ENCODE measurements at regions not wholly inside any gene's neighbourhood (a gene's known extent, or its start where the extent isn't known, plus 50 kb on each side); places are given as distances from the start of the nearest gene placed in this dataset.
A peak's percentile ranks its signal among the peaks of the same experiment; 100 is the strongest.

DNA sequence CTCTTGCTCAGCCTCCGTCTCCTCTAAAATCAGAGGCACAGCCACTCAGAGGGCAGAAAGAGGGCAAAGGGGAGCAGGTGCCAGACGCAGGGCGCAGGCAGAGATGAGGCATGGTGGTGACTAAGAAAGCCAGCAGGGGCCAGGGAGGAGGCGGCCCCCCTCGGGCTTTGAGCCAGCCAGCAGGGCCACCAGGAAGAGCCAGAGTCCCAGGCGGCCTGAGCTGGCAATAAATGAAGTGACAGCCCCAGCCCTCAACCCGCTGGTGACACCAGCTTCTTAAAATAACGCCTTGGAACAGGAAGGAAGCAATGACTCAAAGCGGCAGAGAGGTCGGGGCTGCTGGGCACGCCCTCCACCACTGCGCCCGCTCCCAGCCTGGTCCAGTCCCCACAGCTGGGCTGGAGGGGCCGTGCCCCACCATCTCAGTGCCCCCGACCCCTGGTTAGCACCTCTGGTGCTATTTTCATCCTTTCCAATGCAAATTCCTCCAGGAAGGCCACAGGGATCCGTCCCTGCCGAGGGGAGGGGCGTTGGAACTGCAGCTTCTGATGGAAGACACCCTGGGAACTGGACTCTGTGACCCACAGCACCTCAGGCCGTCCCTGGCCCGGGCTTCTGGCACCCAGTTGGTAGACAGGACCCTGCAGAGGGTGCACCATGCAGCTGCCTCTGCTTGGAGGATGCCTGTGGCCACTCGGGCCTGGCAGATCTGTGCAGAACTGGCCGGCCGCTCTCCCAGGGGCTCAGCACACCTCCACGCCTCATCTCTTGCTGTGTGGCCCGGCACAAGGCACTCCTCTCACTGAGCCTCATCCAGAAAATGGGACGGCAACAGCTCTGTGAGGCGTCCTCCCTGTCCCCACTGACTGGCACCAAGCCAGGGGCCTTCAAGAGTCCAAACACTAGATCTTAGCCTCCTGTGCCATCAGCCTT, 113.7 kb downstream of the NCOR2 start (continued):
- TF ChIP-seq RCOR1 (conservative IDR thresholded peaks at IDR 0.05; ENCODE audit: low read depth, low read length): 0 out of 2 replicates have a peak, but pooled peaks have one; percentile 31
- TF ChIP-seq POLR2A (IDR thresholded peaks at IDR 0.05; ENCODE audit: low read depth, low read length): peak; percentile 78
- peak; percentile 63 for TF ChIP-seq NBN (IDR thresholded peaks at IDR 0.05)
- no peak for TF ChIP-seq CEBPB (IDR thresholded peaks at IDR 0.05; ENCODE audit: borderline replicate concordance in 1 of 2, low read depth in 2 of 2, low read length in 2 of 2)
- TF ChIP-seq ZNF207 (IDR thresholded peaks at IDR 0.05; ENCODE audit: borderline replicate concordance): 0 out of 2 replicates have a peak, but pooled peaks have one; percentile 13
- TF ChIP-seq CREM (IDR thresholded peaks at IDR 0.05; ENCODE audit: low read depth): peak; percentile 78
- no peak for TF ChIP-seq ZNF384 (IDR thresholded peaks at IDR 0.05; ENCODE audit: borderline replicate concordance, low read depth, low read length)
- TF ChIP-seq SMAD5 (IDR thresholded peaks at IDR 0.05; ENCODE audit: low read depth): no peak
- no peak for TF ChIP-seq ZBTB11 (CRISPR knock-in tag; IDR thresholded peaks at IDR 0.05)
- no peak for TF ChIP-seq ZNF592 (IDR thresholded peaks at IDR 0.05)
- TF ChIP-seq CREB1 (IDR thresholded peaks at IDR 0.05; ENCODE audit: low read depth): peak; percentile 66; the same call in 1 of the 2 replicates
- TF ChIP-seq PML (IDR thresholded peaks at IDR 0.05; ENCODE audit: low read length): no peak
- peak; percentile 60; the same call in 1 of the 2 replicates for TF ChIP-seq TCF3 (IDR thresholded peaks at IDR 0.05; ENCODE audit: borderline replicate concordance, insufficient read depth, low read depth, low read length)
- no peak for TF ChIP-seq FOXM1 (IDR thresholded peaks at IDR 0.05; ENCODE audit: low read depth, low read length)
- no peak for TF ChIP-seq CEBPZ (IDR thresholded peaks at IDR 0.05; ENCODE audit: low read depth, low read length)
- TF ChIP-seq, protein P1, sequence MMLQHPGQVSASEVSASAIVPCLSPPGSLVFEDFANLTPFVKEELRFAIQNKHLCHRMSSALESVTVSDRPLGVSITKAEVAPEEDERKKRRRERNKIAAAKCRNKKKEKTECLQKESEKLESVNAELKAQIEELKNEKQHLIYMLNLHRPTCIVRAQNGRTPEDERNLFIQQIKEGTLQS (IDR thresholded peaks at IDR 0.05; ENCODE audit: borderline replicate concordance, extremely low read depth, low read depth, low read length): no peak
- TF ChIP-seq PKNOX1 (IDR thresholded peaks at IDR 0.05): peak; percentile 90

Measured in GM12878 (cell line).